Activated CD8-positive, alpha-beta memory T cell treated with anti-CD3 and anti-CD28 coated beads for 36 hours (primary cell): ENCODE measurements at regions not wholly inside any gene's neighbourhood (a gene's known extent, or its start where the extent isn't known, plus 50 kb on each side); places are given as distances from the start of the nearest gene placed in this dataset.
"Not testable (repeated sequence)": the region's sequence is repeated elsewhere in the genome, so short reads cannot be mapped to it uniquely, and the experiment has no call there.

Experiments
- CTCF ChIA-PET: fragments of 350-600 bp; sonication (Branson Sonifier 250); formaldehyde crosslinking; loops from one replicate; lab custom pipeline; 2021; ENCODE audit warnings: antibody characterized with exemption; lab: Charles Lee
- POLR2A ChIA-PET: fragments of 350-600 bp; sonication (Branson Sonifier 250); formaldehyde crosslinking; loops from one replicate; lab custom pipeline; 2021; ENCODE audit warnings: antibody characterized with exemption; lab: Charles Lee

DNA sequence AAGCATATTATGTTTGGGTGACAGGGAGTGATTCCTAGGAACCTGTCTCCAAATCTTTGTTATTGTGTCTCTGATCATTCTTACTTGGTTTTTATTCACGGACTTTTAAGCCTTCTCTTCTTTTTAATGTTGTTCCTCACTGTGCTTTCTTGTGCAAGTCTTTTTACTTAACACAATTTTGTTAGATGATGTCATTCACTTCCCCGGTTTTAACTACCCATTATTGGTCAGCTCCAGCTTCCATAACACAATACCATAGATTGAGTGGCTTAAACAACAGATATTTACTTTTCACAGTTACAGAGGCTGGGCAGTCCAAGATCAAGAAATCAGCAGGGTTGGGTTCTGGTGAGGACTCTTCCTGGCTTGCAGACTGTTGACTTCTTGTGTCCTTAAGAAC, 436.3 kb upstream of the CBLB start:
- ChIA-PET CTCF (no interaction called here), POLR2A (no interaction called here)

DNA sequence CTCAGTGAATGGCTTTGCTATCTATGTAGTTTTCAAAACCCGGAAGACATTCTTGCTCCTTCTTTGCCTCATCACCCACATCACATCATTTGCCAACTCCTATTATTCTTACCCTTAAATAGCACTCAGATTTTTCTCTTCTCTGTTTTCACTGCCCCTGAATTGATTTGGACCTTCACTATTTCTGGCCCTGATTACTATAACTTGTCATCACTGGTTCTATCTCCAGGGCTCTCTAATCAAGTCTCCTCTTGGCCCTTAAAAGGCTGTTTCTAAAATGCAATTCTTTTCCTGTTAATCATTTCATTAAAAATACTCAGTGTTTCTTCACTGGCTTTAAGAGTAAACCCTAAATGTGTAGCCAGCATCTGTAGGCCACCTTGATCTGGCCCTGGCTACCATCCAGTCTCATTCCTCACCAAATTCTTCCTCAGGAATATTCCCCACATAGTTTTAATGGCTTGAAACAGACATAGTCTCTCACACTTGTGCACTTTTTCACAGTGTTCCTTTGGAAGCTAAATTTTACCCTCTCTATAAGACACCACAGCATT, 437.1 kb upstream of the CBLB start:
- ChIA-PET CTCF (interaction anchor here (0.9 kb wide), 1 partner anchor 27 kb away, joined by 3 read pairs; no protein-coding TSS in a partner anchor), POLR2A (no interaction called here)

DNA sequence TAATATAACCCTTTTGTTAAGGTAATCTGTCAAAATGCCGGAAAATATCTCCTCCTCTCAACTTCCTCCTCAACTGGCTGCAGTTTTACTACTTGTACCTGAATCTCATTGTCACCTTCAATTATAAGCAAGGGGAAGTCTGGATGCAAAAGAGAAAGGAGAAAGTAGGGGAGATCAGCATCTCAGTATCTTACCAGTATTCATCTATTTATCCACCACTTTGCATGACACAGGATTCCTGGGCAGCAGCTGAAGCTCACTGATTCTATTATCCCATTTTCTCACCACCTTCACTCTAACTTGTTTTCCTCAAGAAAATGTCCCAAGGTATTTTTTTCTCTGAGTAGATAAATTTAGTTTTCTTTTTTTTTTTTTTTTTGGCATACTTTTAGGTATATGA, 440.5 kb upstream of the CBLB start:
- ChIA-PET POLR2A (no interaction called here), CTCF (interaction anchor here (0.7 kb wide), 1 partner anchor 97 kb away, joined by 3 read pairs; no protein-coding TSS in a partner anchor)

DNA sequence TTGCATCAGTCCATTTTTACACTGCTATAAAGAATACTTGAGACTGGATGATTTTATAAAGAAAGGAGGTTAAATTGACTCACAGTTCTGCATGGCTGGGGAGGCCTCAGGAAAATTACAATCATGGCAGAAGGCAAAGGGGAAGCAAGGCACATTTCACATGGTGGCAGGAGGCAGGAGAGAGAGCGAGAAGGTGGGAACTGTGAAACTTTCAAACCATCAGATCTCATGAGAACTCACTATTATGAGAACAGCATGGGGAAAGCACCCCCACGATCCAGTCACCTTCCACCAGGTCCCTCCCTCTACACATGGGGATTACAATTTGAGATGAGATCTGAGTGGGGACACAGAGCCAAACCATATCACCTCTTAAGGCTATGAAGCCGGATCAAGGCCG, 441.0 kb upstream of the CBLB start:
- POLR2A ChIA-PET = not testable (repeated sequence)
- CTCF ChIA-PET = interaction anchor here (0.7 kb wide), 1 partner anchor 97 kb away, joined by 3 read pairs; no protein-coding TSS in a partner anchor

DNA sequence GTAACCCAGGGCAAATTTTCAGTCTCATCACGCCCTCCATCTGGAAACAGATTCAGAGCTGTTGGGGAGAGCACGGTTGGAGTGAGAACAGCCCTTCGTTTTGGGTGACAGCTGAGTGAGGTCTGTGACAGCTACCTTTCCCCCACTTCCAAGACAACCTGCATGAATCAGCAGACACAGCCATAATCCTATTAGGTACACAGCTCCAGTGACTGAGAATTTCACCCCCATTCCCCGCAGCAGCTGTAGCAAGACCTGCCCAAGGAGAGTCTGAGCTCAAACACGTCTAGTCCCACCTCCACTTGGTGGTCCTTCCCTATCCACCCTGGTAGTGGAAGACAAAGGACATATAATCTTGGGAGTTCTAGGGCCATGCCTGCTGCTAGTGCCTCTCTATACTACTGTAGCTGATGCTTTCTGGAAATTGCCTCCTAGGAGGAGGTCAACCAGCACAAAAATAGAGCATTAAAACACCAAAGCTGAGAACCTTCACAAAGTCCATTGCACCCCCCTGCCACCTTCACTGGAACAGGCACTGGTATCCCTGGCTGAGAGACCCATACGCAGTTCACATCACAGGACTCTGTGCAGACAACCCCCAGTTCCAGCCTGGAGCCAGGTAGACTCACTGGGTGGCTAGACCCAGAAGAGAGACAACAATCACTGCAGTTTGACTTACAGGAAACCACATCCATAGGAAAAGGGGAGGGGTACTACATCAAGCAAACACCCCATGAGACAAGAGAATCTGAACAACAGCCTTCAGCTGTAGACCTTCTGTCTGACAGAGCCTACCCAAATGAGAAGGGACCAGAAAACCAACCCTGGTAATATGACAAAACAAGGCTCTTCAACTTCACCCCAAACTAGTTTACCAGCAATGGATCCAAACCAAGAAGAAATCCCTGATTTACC, 448.6 kb upstream of the CBLB start:
- POLR2A ChIA-PET = no interaction called here
- CTCF ChIA-PET = no interaction called here

DNA sequence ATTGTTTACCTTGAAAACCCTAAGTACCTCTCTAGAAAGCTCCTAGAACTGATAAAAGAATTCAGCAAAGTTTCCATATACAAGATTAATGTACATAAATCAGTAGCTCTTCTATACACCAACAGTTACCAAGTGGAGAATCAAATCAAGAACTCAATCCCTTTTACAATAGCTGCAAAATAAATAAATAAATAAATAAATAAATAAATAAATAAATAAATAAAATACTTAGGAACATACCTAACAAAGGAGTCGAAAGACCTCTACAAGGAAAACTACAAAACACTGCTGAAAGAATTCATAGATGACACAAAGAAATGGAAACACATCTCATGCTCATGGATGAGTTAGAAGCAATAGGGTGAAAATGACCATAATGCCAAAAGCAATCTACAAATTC, 452.6 kb upstream of the CBLB start:
- CTCF ChIA-PET, POLR2A ChIA-PET: not testable (repeated sequence)

DNA sequence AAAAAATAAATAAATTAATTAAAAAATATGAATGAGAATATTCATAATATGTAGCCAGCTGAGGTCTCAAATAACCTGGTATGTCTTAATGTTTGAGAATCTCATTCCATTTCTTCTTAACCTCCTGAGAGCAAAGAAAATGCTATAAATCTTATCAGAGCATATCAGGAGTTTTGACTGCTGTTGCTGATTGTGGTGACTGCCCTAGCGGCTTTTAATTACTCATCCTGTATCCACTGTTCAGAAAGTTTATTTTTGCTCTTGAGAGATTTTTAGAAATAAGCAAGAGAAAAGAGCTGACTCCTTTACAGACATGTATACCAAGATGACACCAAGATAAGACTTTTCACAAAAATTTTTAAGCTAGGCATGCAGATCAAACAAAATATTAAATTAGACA, 454.8 kb upstream of the CBLB start:
- POLR2A ChIA-PET = no interaction called here
- CTCF ChIA-PET = no interaction called here

DNA sequence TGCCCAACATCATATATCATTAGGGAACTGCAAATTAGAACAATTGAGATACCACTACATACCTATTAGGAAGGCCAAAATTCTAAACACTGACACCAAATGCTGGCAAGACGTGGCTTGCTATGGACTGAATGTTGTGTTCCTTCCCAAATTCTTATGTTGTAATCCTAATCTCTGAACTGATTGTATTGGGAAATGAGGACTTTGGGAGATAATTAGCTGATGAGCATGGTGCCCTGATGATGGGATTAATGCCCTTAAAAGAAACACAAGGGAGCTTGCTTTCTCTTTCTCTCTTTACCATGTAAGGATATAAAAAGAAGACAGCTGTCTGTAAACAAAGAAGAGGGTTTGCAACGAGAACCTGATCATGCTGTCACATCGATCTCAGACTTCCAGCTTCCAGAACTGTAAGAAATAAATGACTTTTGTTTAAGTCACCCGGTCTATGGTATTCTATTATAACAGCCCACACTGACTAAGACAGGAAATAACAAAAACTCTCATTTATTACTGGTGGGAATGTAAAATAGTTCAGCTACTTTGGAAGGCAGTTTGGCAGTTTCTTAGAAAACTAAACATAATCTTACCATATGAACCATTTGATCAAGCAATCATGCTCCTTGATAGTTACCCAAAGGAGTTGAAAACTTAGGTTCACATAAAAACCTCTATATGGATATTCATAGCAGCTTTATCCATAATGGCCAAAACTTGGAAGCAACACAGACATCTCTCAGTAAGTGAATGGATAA, 458.3 kb upstream of the CBLB start:
- ChIA-PET POLR2A (interaction anchor here (0.6 kb wide), 1 partner anchor 63 kb away, joined by 3 read pairs; no protein-coding TSS in a partner anchor), CTCF (no interaction called here)

DNA sequence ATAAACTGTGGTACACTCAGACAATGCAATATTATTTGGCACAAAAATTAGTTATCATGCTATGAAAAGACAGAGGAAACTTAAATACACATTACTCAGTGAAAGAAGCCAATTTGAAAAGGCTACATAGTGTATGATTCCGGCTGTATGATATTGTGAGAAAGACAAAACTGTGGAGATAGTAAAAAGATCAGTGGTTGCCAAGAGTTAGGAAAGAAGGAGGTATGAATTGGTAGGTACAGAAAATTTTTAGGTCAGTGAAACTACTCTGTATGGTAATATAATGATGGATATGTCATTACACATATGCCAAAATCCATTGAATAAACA, 458.8 kb upstream of the CBLB start:
- CTCF ChIA-PET = no interaction called here

DNA sequence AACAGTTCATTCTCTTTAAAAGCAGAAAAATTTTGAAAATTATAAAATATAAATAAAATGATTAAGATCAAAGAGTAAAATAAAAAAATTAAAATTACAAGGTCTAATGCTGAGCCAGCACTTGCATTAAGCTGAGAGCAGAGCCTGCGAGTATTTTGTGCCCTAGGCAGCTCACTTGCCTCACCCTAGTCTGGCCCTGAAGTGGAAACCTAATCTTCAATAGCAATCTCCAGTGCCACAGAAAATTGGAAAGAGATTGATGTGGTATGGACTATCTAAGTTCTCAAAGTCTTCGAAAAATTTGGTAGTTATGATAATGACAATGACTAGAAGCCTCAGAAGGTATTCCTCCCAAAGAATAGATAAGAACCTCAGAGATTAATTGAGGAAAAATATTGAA, 459.4 kb upstream of the CBLB start:
- CTCF ChIA-PET = no interaction called here
- POLR2A ChIA-PET = no interaction called here

More for the DNA sequence above, 458.8 kb upstream of the CBLB start:
- POLR2A ChIA-PET = no interaction called here

DNA sequence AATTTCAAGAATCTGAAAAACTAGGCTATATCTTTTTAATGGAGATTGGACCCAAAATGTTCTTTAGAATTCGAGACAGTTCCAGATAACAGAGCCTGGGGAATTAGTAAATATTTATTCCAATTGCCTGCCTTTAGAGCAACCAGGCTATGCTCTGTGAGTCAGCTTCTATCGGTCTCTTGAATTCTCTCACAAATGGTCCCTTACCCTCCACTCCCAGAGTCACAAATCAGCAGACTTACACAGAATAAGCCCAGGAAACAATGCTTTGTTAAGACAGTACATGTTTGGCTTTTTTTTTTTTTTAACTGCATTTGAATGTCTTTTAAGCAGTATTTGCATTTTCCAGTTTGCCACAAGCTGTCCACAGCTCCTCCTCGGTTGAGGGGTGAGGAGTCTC, 460.7 kb upstream of the CBLB start:
- ChIA-PET POLR2A (no interaction called here), CTCF (no interaction called here)

DNA sequence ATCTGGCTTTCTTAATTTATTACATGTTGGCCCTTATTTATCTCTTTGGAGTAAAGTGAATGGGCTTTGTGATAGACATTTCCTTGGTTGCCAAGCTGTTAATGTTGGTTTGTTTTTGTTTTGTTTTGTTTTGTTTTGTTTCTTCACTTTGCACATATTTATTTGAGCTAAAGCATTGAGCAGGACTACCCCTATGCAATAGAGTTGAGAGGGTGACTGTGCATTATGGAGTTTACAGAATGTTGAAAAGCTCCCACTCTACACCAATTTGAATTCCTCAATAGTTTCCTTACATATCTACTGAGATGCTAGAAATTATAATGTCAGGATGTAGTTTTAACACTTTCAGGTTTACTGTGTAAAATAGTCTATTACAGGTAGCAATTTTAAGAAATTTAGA, 462.8 kb upstream of the CBLB start:
- POLR2A ChIA-PET = interaction anchor here (0.6 kb wide), 1 partner anchor 480 kb away, joined by 3 read pairs; no protein-coding TSS in a partner anchor
- CTCF ChIA-PET = no interaction called here

DNA sequence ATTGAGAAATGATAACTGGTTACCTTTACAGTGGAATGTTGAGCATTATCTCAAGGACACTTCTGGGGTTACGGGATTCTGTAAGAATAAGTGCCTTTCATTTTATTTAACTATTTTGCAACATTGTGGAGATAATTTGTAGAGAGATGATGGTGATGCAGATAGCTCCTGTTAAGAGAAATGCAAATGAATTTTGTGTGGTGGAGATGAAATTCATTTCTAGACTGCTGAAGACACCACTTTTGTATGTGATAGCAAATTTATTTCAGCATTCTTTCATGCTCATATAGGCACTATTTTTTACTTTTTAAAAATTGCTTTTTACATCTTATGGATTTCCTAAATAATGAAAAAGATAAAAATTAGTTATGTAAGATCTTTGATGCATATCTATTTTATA, 463.3 kb upstream of the CBLB start:
- ChIA-PET CTCF (interaction anchor here (1.5 to 2.5 kb wide), 2 partner anchors 26 to 97 kb away, joined by 3 to 8 read pairs; no protein-coding TSS in a partner anchor), POLR2A (interaction anchor here (0.6 to 1.3 kb wide), 2 partner anchors 117 to 481 kb away, joined by 3 to 6 read pairs; no protein-coding TSS in a partner anchor)

DNA sequence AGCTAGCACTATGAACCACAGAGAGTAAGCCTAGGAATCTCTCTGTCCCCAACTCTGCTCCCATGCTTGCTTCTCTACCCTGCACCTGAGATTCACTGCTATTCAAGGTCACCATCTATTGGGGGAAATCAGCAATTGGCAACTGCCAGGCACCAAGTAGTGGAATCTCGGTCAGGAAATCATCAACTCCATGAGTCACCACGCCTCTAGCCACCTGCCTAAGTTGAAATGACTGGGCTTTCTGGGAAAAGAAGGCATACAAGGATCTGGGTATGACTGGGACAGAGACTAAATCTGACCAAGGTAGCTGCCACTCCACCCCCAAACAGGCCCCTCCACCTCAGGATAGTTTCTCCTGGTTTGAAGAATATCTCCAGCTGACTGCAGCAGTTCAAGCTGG, 464.1 kb upstream of the CBLB start:
- ChIA-PET CTCF (interaction anchor here (0.6 to 2.5 kb wide), 6 partner anchors 27 to 458 kb away, joined by 3 to 8 read pairs (median 4); no protein-coding TSS in a partner anchor), POLR2A (interaction anchor here (1.0 to 2.0 kb wide), 4 partner anchors 92 to 465 kb away, joined by 3 to 9 read pairs (median 4); no protein-coding TSS in a partner anchor)

DNA sequence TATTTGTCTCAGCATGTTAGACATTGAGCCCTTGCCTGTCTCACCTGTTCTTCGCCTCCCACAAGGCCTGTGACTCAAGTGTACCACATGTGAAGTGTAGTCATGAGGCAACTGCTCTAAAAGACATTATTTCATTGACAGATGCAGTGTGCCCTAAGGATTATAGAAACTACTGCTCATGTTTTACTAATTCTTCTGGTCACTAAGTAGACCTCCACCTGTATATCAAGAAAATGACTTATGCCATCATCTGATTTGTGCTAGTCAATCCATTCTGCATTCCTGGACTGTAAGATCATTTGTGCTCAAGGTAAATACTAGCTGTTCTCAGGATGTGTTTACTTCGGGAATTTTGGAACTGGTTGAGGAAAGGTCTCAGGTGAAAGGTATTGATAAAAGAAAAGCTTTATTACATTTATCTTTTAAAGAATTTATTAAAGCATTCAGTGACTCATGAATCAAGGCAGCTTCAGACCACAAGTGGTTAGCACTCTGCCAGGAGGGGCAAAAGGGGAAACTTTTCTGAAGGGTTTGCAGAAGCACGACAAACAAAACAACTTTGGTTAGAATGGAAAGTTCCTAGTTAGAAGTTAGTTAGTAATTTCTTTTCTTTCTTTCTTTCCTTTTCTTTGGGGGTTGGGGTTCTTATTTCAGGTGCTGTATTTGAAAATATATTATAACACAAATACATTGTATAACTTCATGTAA, 465.3 kb upstream of the CBLB start:
- POLR2A ChIA-PET = interaction anchor here (1.6 to 2.0 kb wide), 2 partner anchors 95 to 466 kb away, joined by 3 to 9 read pairs; no protein-coding TSS in a partner anchor
- CTCF ChIA-PET = interaction anchor here (1.0 to 2.5 kb wide), 5 partner anchors 15 to 276 kb away, joined by 3 to 8 read pairs (median 5); no protein-coding TSS in a partner anchor

DNA sequence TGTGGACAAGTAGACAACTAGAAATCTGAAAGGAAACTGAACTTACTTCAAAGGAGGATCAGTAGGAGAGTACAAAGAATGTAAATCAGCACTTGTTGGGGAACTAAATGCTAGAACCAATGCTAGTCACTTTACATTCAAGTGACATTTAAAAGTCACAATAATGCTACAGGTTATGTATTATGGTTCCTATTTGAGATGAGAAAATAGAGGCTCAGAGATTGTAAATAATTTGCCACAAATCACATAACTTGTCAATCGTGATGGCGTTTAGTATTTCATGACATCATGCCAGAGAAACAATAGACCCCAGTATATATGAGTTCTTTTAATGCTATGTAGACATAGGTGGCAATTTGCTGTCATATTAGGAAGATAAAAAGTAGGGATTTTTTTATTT, 467.8 kb upstream of the CBLB start:
- POLR2A ChIA-PET = interaction anchor here (0.7 to 1.1 kb wide), 3 partner anchors 91 to 1888 kb away, joined by 4 to 6 read pairs (median 4); no protein-coding TSS in a partner anchor

DNA sequence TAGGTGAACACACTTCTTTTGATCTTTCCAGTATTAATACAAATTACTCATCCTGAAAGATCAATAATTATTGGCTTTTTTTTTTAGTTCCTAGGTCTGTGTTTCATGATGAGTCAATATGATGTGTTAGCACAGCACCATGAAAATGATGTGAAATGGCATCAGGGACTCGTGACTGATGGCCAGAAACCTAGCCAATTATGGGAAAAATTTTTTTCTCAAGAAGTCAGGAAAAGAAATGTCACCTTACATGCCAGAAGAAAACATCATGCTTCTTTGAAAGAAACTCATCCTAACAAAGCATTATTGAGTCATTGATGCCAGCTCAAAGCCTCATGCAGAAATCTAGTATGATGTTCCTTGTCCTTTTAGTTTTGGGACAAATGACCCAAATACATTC, 468.3 kb upstream of the CBLB start:
- POLR2A ChIA-PET = interaction anchor here (0.7 to 1.1 kb wide), 3 partner anchors 90 to 1887 kb away, joined by 4 to 6 read pairs (median 4); no protein-coding TSS in a partner anchor
- CTCF ChIA-PET = interaction anchor here (0.7 kb wide), 1 partner anchor 91 kb away, joined by 3 read pairs; no protein-coding TSS in a partner anchor

More for the DNA sequence above, 467.8 kb upstream of the CBLB start:
- CTCF ChIA-PET = interaction anchor here (0.7 kb wide), 1 partner anchor 92 kb away, joined by 3 read pairs; no protein-coding TSS in a partner anchor

DNA sequence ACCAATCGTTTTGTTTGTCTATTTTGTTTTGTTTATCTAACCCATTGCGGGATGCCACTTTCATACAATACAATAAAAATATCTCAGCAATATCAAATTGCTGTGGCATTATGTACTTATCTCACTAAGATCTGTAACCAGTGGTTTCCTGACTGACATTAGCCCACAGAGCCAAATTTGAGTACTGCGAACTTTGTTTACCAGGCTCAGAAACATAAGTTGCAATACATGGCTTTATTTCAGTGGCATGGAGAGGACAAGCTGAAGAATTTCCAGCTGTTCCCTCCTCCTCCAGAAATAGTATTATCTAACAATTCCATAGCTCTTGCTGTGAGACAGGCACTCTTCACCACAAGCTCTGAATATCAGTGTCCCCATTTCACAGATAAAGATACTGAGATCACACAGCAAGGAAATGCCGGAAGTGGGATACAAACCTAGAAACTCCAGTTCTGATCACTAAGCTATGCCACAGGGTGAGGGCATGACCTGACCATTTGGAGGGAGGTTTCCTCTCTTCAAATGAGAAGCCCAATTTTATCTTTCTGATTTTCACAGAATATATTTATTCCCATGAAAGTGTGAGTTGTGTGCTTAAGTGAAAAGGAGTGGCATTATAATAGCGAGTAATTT, 469.9 kb upstream of the CBLB start:
- ChIA-PET POLR2A (interaction anchor here (0.6 to 0.7 kb wide), 2 partner anchors 11 to 12 kb away, joined by 3 to 8 read pairs; no protein-coding TSS in a partner anchor), CTCF (no interaction called here)
